C4-2B (cell line): ENCODE measurements at regions not wholly inside any gene's neighbourhood (a gene's known extent, or its start where the extent isn't known, plus 50 kb on each side); places are given as distances from the start of the nearest gene placed in this dataset.

Experiments
- CTCF ChIP-seq: fragments of 450-650 bp; conservative IDR thresholded peaks from 2 replicates; pipeline ENCODE4 v1.5.1; 2017; ENCODE audit warnings: mild to moderate bottlenecking
- ZFX ChIP-seq: fragments of 450-650 bp; IDR thresholded peaks from 2 replicates; pipeline ENCODE4 v1.6.1; 2017

GRCh38 chr11:112620621-112621394, 340.4 kb upstream of the NCAM1 start:
- no peak for TF ChIP-seq CTCF
- TF ChIP-seq ZFX, result no peak
